OCI-LY3 (cell line): ENCODE measurements at regions not wholly inside any gene's neighbourhood (a gene's known extent, or its start where the extent isn't known, plus 50 kb on each side); places are given as distances from the start of the nearest gene placed in this dataset.

Source experiments
- CTCF ChIP-seq: fragments of 200-600, 300-600 bp; sonication (generic); IDR thresholded peaks from 2 replicates; pipeline ENCODE4 v1.5.1; 2014; ENCODE audit warnings: antibody characterized with exemption, low read length, low read depth
- EZH2phosphoT487 ChIP-seq: fragments of 200-600 bp; shearing (Covaris generic); IDR thresholded peaks from 2 replicates; pipeline ENCODE4 v1.6.1; 2018; ENCODE audit warnings: antibody characterized with exemption, mixed run types, low read depth

- TF ChIP-seq CTCF (no peak), EZH2phosphoT487 (no peak)
These were observed 197.1 kb upstream of the ARHGAP20 start for GRCh38 chr11:110909336-110909735.
